ENCODE measurements at regions not wholly inside any gene's neighbourhood (a gene's known extent, or its start where the extent isn't known, plus 50 kb on each side); places are given as distances from the start of the nearest gene placed in this dataset.

- TF ChIP-seq, protein P1, sequence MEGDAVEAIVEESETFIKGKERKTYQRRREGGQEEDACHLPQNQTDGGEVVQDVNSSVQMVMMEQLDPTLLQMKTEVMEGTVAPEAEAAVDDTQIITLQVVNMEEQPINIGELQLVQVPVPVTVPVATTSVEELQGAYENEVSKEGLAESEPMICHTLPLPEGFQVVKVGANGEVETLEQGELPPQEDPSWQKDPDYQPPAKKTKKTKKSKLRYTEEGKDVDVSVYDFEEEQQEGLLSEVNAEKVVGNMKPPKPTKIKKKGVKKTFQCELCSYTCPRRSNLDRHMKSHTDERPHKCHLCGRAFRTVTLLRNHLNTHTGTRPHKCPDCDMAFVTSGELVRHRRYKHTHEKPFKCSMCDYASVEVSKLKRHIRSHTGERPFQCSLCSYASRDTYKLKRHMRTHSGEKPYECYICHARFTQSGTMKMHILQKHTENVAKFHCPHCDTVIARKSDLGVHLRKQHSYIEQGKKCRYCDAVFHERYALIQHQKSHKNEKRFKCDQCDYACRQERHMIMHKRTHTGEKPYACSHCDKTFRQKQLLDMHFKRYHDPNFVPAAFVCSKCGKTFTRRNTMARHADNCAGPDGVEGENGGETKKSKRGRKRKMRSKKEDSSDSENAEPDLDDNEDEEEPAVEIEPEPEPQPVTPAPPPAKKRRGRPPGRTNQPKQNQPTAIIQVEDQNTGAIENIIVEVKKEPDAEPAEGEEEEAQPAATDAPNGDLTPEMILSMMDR (IDR thresholded peaks at IDR 0.05; ENCODE audit: insufficient read depth, low read depth, low read length, missing control alignments), result no peak
- no peak overlapping the region for H3K4me3 ChIP-seq (ENCODE audit: low read length)
- DNase-seq (ENCODE audit: low read depth), result no peak
These were observed 320.1 kb downstream of the KBTBD8 start for GRCh38 chr3:67318162-67318561.

GRCh38 chr3:67324554-67324953 lies 326.4 kb downstream of the KBTBD8 start:
- no peak for DNase-seq (ENCODE audit: low read depth)
- TF ChIP-seq, protein P1 (IDR thresholded peaks at IDR 0.05; ENCODE audit: insufficient read depth, low read depth, low read length, missing control alignments), result no peak
- H3K4me3 ChIP-seq (ENCODE audit: low read length), result no peak overlapping the region
